ENCODE measurements at regions not wholly inside any gene's neighbourhood (a gene's known extent, or its start where the extent isn't known, plus 50 kb on each side); places are given as distances from the start of the nearest gene placed in this dataset.

DNA sequence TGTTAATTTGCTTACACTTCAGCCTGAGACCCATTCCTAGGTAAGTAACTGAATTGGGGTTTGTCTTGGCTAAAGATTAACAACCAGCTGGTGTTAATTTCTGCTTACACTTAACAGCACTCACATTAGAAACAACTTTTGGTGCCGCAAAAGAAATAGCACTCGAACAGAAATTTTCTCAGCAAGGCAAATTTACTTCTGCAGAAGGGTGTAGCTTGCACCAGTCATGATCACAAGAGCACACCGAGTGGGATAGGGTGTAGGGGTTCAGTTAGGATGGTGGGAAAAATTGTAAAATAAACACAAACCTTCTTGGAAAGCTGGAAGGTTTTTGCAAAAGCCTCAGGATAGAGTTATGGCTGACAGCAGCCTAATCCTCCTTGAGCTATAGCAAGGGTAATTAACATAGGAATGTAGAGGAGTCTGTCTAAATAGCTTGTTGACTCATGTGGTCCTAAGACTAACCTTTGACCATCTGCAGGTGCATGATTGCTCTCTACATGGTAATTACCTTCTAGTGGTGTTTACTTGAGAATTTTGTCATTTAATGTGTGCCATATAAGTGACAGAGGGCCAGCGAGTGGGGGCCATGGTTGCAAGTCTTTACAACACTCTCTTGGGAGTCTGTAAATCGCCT is 67.8 kb upstream of the CDK13 start:
- TF ChIP-seq REST (IDR thresholded peaks at IDR 0.05; ENCODE audit: insufficient read depth in 1 of 2, low read depth in 2 of 2, low read length in 2 of 2) (no peak), FOXP2 (optimal IDR thresholded peaks at IDR 0.05; ENCODE audit: borderline replicate concordance, extremely low read depth, extremely low read length, insufficient read depth) (no peak), SIN3A (IDR thresholded peaks at IDR 0.05; ENCODE audit: borderline replicate concordance, insufficient read depth, low read length) (no peak), POLR2AphosphoS5 (IDR thresholded peaks at IDR 0.05; ENCODE audit: low read depth, low read length) (no peak), TAF1 (IDR thresholded peaks at IDR 0.05; ENCODE audit: borderline replicate concordance, insufficient read depth, low read length) (no peak)

- TF ChIP-seq SIN3A (IDR thresholded peaks at IDR 0.05; ENCODE audit: borderline replicate concordance, insufficient read depth, low read length) = no peak
- no peak for TF ChIP-seq POLR2AphosphoS5 (IDR thresholded peaks at IDR 0.05; ENCODE audit: low read depth, low read length)
- TF ChIP-seq REST (IDR thresholded peaks at IDR 0.05; ENCODE audit: insufficient read depth in 1 of 2, low read depth in 2 of 2, low read length in 2 of 2) = no peak
- no peak for TF ChIP-seq FOXP2 (optimal IDR thresholded peaks at IDR 0.05; ENCODE audit: borderline replicate concordance, extremely low read depth, extremely low read length, insufficient read depth)
- TF ChIP-seq TAF1 (IDR thresholded peaks at IDR 0.05; ENCODE audit: borderline replicate concordance, insufficient read depth, low read length) = no peak
These were observed 66.2 kb upstream of the CDK13 start for GRCh38 chr7:39883812-39884390.

GRCh38 chr7:39888171-39888853 is 61.7 kb upstream of the CDK13 start:
- TF ChIP-seq TAF1 (IDR thresholded peaks at IDR 0.05; ENCODE audit: borderline replicate concordance, insufficient read depth, low read length) (no peak), FOXP2 (optimal IDR thresholded peaks at IDR 0.05; ENCODE audit: borderline replicate concordance, extremely low read depth, extremely low read length, insufficient read depth) (no peak), REST (IDR thresholded peaks at IDR 0.05; ENCODE audit: insufficient read depth in 1 of 2, low read depth in 2 of 2, low read length in 2 of 2) (no peak), POLR2AphosphoS5 (IDR thresholded peaks at IDR 0.05; ENCODE audit: low read depth, low read length) (no peak), SIN3A (IDR thresholded peaks at IDR 0.05; ENCODE audit: borderline replicate concordance, insufficient read depth, low read length) (no peak)

GRCh38 chr7:39890411-39890810 is 59.6 kb upstream of the CDK13 start:
- TF ChIP-seq POLR2AphosphoS5 (IDR thresholded peaks at IDR 0.05; ENCODE audit: low read depth, low read length) = no peak
- no peak for TF ChIP-seq TAF1 (IDR thresholded peaks at IDR 0.05; ENCODE audit: borderline replicate concordance, insufficient read depth, low read length)
- TF ChIP-seq SIN3A (IDR thresholded peaks at IDR 0.05; ENCODE audit: borderline replicate concordance, insufficient read depth, low read length) = no peak
- no peak for TF ChIP-seq REST (IDR thresholded peaks at IDR 0.05; ENCODE audit: insufficient read depth in 1 of 2, low read depth in 2 of 2, low read length in 2 of 2)
- no peak for TF ChIP-seq FOXP2 (optimal IDR thresholded peaks at IDR 0.05; ENCODE audit: borderline replicate concordance, extremely low read depth, extremely low read length, insufficient read depth)

Data from PFSK-1 (cell line).